HCT116 (cell line): ENCODE measurements at regions not wholly inside any gene's neighbourhood (a gene's known extent, or its start where the extent isn't known, plus 50 kb on each side); places are given as distances from the start of the nearest gene placed in this dataset.
A peak's percentile ranks its signal among the peaks of the same experiment; 100 is the strongest.

Source experiments
- ATAC-seq: fragments of 200-7000 bp; cut with Tn5 transposase; 2 replicates; pipeline ENCODE4 v1.9.1; 2020; ENCODE audit warnings: mild to moderate bottlenecking, moderate library complexity
- BruUV-seq: library from RNA; stranded (reverse); fragments of 400-500 nt; replicated peaks from 2 replicates; lab custom pipeline; 2021; lab: Mats Ljungman, UMichigan
- CTCF ChIA-PET: fragments of 300-600 bp; sonication (Branson Sonifier 250); formaldehyde crosslinking; loops from one replicate; lab custom pipeline; 2021; ENCODE audit warnings: antibody characterized with exemption; lab: Charles Lee
- POLR2A ChIA-PET: fragments of 300-600, 350-600 bp; sonication (Branson Sonifier 250); formaldehyde crosslinking; loops from one replicate; lab custom pipeline; 2021; ENCODE audit warnings: antibody characterized with exemption; lab: Charles Lee
- RAD21 ChIA-PET, 2 experiments: fragments of 300-600 bp; sonication (Branson Sonifier 250); formaldehyde crosslinking; loops; one replicate each; lab custom pipeline; 2023; ENCODE audit warnings: low total read pairs in 2 of 2; ENCODE audit not compliant: uncharacterized antibody in 2 of 2, unreplicated experiment in 2 of 2, low non-redundant PET in 1 of 2; lab: Charles Lee
- DNase-seq: peaks from one replicate; pipeline ENCODE4 v3.0.0-alpha.2; 2010; ENCODE audit warnings: low read depth, low spot score
- H2AFZ ChIP-seq: fragments of 200-600 bp; shearing (Covaris generic), sonication (generic); 2 replicates; pipeline ENCODE4 v1.6.1; 2017; ENCODE audit warnings: low read depth, mixed run types, mixed read lengths, antibody characterized with exemption, low read length; ENCODE audit not compliant: poor library complexity, severe bottlenecking
- H3K27ac ChIP-seq: 2 replicates; pipeline ENCODE4 v1.5.1; 2012; ENCODE audit warnings: low read depth, low read length
- H3K27me3 ChIP-seq: fragments of 200-600 bp; sonication (generic); 2 replicates; pipeline ENCODE4 v1.6.1; 2016; ENCODE audit warnings: mixed run types, low read length, mixed read lengths; ENCODE audit not compliant: insufficient read depth
- H3K36me3 ChIP-seq, 2 experiments: fragments of 200-500 bp in 1 of 2; fragments of 200-600 bp in 1 of 2; sonication (Bioruptor generic) in 1 of 2; sonication (generic) in 1 of 2; 2 replicates each; pipeline versions ENCODE4 v1.5.1 to v1.6.1; 2014 to 2016; ENCODE audit warnings: low read length in 2 of 2, inconsistent platforms in 1 of 2, mixed read lengths in 1 of 2, mixed run types in 1 of 2; ENCODE audit not compliant: insufficient read depth in 2 of 2, control insufficient read depth in 1 of 2
- H3K4me1 ChIP-seq, 2 experiments: fragments of 200-600 bp in 1 of 2; sonication (generic) in 1 of 2; 2 replicates each; pipeline versions ENCODE4 v1.5.1 to v1.6.1; 2012 to 2017; ENCODE audit warnings: low read length in 2 of 2, inconsistent platforms in 1 of 2, mild to moderate bottlenecking in 1 of 2, mixed read lengths in 1 of 2, mixed run types in 1 of 2, moderate library complexity in 1 of 2; ENCODE audit not compliant: insufficient read depth in 2 of 2, control insufficient read depth in 1 of 2
- H3K4me2 ChIP-seq: fragments of 200-600 bp; sonication (generic); 2 replicates; pipeline ENCODE4 v1.6.1; 2017; ENCODE audit warnings: mixed run types, low read length, mixed read lengths
- H3K4me3 ChIP-seq, 2 experiments: fragments of 200-600 bp in 1 of 2; sonication (generic) in 1 of 2; replicated peaks in 1 of 2; 2 replicates each; pipeline ENCODE4 v1.5.1; 2011 to 2016; ENCODE audit warnings: low read length in 2 of 2, control low read depth in 1 of 2, low read depth in 1 of 2, mild to moderate bottlenecking in 1 of 2, mixed read lengths in 1 of 2, mixed run types in 1 of 2
- H3K79me2 ChIP-seq: fragments of 200-600 bp; sonication (generic); 2 replicates; pipeline ENCODE4 v1.6.1; 2017; ENCODE audit warnings: mild to moderate bottlenecking, mixed run types, low read length, moderate library complexity, mixed read lengths; ENCODE audit not compliant: insufficient read depth
- H3K9ac ChIP-seq: fragments of 200-600 bp; sonication (generic); 2 replicates; pipeline ENCODE4 v1.6.1; 2016; ENCODE audit warnings: low read length, mixed read lengths
- H3K9me2 ChIP-seq: fragments of 200-600 bp; sonication (generic), shearing (Covaris generic); 2 replicates; pipeline ENCODE4 v1.6.1; 2017; ENCODE audit warnings: mixed run types, mild to moderate bottlenecking, moderate library complexity; ENCODE audit not compliant: insufficient read depth
- H3K9me3 ChIP-seq, 2 experiments: fragments of 200-500 bp in 1 of 2; fragments of 200-600 bp in 1 of 2; sonication (Bioruptor generic) in 1 of 2; sonication (generic) in 1 of 2; 2 replicates each; pipeline ENCODE4 v1.6.1; 2014 to 2017; ENCODE audit warnings: low read length in 2 of 2, mixed read lengths in 2 of 2, inconsistent platforms in 1 of 2, low read depth in 1 of 2, mild to moderate bottlenecking in 1 of 2, mixed run types in 1 of 2, moderate library complexity in 1 of 2; ENCODE audit not compliant: control insufficient read depth in 1 of 2, insufficient read depth in 1 of 2
- H4K20me1 ChIP-seq: fragments of 200-600 bp; sonication (generic), shearing (Covaris generic); 2 replicates; pipeline ENCODE4 v1.6.1; 2017; ENCODE audit warnings: mixed run types, mild to moderate bottlenecking, moderate library complexity; ENCODE audit not compliant: insufficient read depth
- CEBPB ChIP-seq: IDR thresholded peaks from 2 replicates; pipeline ENCODE4 v1.6.1; 2012; ENCODE audit warnings: low read depth
- ELF1 ChIP-seq: IDR thresholded peaks from 2 replicates; pipeline ENCODE4 v1.6.1; 2012; ENCODE audit warnings: low read depth, borderline replicate concordance
- EZH2 ChIP-seq: fragments of 200-600 bp; sonication (generic); IDR thresholded peaks from 2 replicates; pipeline ENCODE4 v1.6.1; 2017; ENCODE audit warnings: antibody characterized with exemption, mixed run types
- FOSL1 ChIP-seq: IDR thresholded peaks from 2 replicates; pipeline ENCODE4 v1.6.1; 2012; ENCODE audit warnings: low read depth
- JUND ChIP-seq: IDR thresholded peaks from 2 replicates; pipeline ENCODE4 v1.6.1; 2012
- ZNF274 ChIP-seq: fragments of 200-500 bp; sonication (Bioruptor generic); IDR thresholded peaks from 2 replicates; pipeline ENCODE4 v1.6.1; 2014; ENCODE audit warnings: mild to moderate bottlenecking, low read depth, low read length, inconsistent platforms
- intact Hi-C: fragments of 100-400 bp; cut with micrococcal nuclease; formaldehyde crosslinking; loops from 2 replicates; pipeline ENCODE4 v1.10.0; 2022
- TF ChIP-seq, protein P1 (sequence below): IDR thresholded peaks from 2 replicates; pipeline ENCODE4 v1.6.1; 2012
- TF ChIP-seq, protein P2 (sequence below): IDR thresholded peaks from 2 replicates; pipeline ENCODE4 v1.6.1; 2012; ENCODE audit warnings: low read depth

DNA sequence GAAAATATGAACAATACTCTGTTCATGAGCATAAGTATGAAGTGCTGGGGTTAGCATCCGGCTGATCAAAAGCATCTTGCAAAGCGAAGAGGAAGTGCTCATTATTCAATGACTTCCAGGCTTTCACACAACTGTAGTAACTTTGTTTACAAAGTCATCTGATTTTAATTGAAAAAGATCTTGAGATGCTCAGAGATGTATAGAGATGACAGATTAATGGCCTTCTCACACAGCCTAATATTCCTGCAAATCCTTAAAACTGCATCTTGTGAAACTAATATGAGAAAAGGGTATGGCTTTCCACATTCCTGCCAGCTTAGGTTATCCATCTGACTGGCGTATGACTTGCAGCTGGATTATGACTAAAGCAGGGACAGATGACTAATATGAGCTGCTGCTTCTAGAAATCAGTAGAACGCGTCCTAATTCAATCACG, 125.4 kb downstream of the CASP12 start:
- POLR2A ChIA-PET, result no interaction called here
- intact Hi-C loops, result no loop called here
- RAD21 ChIA-PET, result no interaction called here
- Histone ChIP-seq H3K9me3 (no peaks in the 10 kb centered on the region), H3K4me1 (peaks cover 0 to 8% of the 10 kb centered on the region in 2 experiments; a peak in 1 of 4 replicates), H3K36me3 (no peaks in the 10 kb centered on the region), H4K20me1 (no peaks in the 10 kb centered on the region), H3K27ac (no peak overlapping the region), H3K4me3 (no peak overlapping the region), H3K27me3 (no peaks in the 10 kb centered on the region), H3K4me2 (peak overlapping the region; percentile 19; the same call in 1 of the 2 replicates), H3K9me2 (no peaks in the 10 kb centered on the region), H3K9ac (no peak overlapping the region), H2AFZ (peak overlapping the region; percentile 43), H3K79me2 (no peaks in the 10 kb centered on the region)
- no peak for ATAC-seq
- CTCF ChIA-PET, result no interaction called here
- BruUV-seq, result no TSS peak
- DNase-seq, result peak; percentile 6
- peak; percentile 51 for TF ChIP-seq FOSL1
- no peak for TF ChIP-seq ZNF274
- no peak for TF ChIP-seq EZH2
- no peak for TF ChIP-seq CEBPB
- TF ChIP-seq ELF1, result no peak
- TF ChIP-seq, protein P1, sequence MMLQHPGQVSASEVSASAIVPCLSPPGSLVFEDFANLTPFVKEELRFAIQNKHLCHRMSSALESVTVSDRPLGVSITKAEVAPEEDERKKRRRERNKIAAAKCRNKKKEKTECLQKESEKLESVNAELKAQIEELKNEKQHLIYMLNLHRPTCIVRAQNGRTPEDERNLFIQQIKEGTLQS, result no peak
- TF ChIP-seq, protein P2, sequence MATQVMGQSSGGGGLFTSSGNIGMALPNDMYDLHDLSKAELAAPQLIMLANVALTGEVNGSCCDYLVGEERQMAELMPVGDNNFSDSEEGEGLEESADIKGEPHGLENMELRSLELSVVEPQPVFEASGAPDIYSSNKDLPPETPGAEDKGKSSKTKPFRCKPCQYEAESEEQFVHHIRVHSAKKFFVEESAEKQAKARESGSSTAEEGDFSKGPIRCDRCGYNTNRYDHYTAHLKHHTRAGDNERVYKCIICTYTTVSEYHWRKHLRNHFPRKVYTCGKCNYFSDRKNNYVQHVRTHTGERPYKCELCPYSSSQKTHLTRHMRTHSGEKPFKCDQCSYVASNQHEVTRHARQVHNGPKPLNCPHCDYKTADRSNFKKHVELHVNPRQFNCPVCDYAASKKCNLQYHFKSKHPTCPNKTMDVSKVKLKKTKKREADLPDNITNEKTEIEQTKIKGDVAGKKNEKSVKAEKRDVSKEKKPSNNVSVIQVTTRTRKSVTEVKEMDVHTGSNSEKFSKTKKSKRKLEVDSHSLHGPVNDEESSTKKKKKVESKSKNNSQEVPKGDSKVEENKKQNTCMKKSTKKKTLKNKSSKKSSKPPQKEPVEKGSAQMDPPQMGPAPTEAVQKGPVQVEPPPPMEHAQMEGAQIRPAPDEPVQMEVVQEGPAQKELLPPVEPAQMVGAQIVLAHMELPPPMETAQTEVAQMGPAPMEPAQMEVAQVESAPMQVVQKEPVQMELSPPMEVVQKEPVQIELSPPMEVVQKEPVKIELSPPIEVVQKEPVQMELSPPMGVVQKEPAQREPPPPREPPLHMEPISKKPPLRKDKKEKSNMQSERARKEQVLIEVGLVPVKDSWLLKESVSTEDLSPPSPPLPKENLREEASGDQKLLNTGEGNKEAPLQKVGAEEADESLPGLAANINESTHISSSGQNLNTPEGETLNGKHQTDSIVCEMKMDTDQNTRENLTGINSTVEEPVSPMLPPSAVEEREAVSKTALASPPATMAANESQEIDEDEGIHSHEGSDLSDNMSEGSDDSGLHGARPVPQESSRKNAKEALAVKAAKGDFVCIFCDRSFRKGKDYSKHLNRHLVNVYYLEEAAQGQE, result no peak
- peak; percentile 41; the same call in 1 of the 2 replicates for TF ChIP-seq JUND
